Loucy (cell line): ENCODE measurements at regions not wholly inside any gene's neighbourhood (a gene's known extent, or its start where the extent isn't known, plus 50 kb on each side); places are given as distances from the start of the nearest gene placed in this dataset.

Experiments
- EZH2phosphoT487 ChIP-seq: fragments of 200-600 bp; IDR thresholded peaks from 2 replicates; pipeline ENCODE4 v1.6.1; 2018; ENCODE audit warnings: antibody characterized with exemption, mild to moderate bottlenecking, moderate library complexity, borderline replicate concordance
- TF ChIP-seq, protein P1 (sequence below): fragments of 200-600 bp; sonication (generic); conservative IDR thresholded peaks from 2 replicates; pipeline ENCODE4 v1.5.1; 2014; ENCODE audit warnings: mild to moderate bottlenecking, antibody characterized with exemption, low read length

GRCh38 chr12:45601390-45601789, 128.1 kb upstream of the ARID2 start:
- TF ChIP-seq, protein P1, sequence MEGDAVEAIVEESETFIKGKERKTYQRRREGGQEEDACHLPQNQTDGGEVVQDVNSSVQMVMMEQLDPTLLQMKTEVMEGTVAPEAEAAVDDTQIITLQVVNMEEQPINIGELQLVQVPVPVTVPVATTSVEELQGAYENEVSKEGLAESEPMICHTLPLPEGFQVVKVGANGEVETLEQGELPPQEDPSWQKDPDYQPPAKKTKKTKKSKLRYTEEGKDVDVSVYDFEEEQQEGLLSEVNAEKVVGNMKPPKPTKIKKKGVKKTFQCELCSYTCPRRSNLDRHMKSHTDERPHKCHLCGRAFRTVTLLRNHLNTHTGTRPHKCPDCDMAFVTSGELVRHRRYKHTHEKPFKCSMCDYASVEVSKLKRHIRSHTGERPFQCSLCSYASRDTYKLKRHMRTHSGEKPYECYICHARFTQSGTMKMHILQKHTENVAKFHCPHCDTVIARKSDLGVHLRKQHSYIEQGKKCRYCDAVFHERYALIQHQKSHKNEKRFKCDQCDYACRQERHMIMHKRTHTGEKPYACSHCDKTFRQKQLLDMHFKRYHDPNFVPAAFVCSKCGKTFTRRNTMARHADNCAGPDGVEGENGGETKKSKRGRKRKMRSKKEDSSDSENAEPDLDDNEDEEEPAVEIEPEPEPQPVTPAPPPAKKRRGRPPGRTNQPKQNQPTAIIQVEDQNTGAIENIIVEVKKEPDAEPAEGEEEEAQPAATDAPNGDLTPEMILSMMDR, result no peak
- TF ChIP-seq EZH2phosphoT487, result no peak
